ENCODE measurements at regions not wholly inside any gene's neighbourhood (a gene's known extent, or its start where the extent isn't known, plus 50 kb on each side); places are given as distances from the start of the nearest gene placed in this dataset.

DNA sequence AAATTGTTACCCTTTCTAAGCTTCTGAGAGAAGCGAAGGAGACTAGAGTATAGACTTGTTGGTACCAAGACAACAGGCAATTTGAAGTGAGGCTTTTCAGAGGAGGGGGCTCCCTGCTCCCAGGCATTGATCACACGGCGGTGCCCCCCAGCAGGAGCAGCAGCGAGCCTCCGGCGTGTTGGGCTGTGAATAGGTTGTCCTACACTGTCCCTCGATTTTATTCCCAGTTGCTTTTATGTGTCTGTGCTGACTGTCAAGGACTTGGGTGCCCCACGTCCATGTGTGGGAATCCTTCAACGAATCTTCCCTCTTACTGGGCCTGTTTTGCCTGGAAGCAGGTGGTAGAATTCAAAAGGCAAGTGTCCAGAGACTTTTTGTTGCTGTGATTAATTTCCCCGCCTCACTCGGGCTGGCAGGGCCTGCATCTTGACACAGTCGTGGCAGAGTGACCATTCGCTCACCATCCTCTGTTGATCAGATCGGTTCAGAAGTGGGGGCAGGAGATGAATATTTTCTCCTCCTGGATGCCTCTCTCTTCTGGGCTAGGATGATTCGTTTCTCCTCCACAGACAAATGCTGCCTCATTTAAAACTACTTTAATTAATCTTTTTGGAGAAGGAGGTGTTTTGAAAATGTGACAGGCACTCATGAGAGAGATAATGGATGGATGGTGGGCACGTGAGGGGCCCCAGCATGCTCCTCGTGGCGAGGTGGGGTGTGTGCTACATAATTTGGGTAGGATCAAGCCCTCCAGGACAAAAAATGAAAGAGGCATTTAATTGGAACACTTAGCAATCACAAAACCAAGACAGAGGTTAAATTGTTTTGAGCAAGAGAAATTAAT is 77.6 kb downstream of the SMIM21 start:
- TF ChIP-seq CTCF (conservative IDR thresholded peaks at IDR 0.05), result no peak
- H3K9me3 Mint-ChIP-seq, result peaks cover 14% of the 10 kb centered on the region
- H3K4me1 Mint-ChIP-seq, result peaks cover 13% of the 10 kb centered on the region
- peaks cover 23% of the 10 kb centered on the region for H3K36me3 Mint-ChIP-seq (ENCODE audit: low read depth)
- no peak overlapping the region for H3K4me3 Mint-ChIP-seq
- DNase-seq (ENCODE audit: low read depth, low spot score), result no peak
- H3K27me3 Mint-ChIP-seq (ENCODE audit: low read depth), result peaks cover 65% of the 10 kb centered on the region
- H3K27ac Mint-ChIP-seq (ENCODE audit: unreplicated experiment), result no peak overlapping the region

DNA sequence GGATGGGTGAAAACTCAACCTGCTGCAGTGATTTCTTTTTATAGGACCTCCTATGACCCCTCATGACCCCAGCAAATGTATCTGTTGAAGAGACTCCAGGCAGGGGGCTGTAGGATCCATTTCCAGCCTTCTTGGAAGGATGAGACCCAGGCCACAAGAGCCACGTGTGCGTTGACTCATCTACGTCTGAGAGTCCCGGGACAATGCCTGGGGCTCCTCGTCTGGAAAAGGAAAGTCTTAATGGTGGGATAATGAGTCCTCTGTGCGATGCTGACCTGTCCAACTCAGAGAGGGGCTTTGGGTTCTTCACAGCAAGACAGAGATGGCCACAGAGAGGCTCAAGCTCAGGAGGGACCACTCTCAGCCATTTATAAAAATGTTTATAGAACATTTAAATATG is 80.8 kb downstream of the SMIM21 start:
- Mint-ChIP-seq H3K9me3 (peaks cover 1% of the 10 kb centered on the region), H3K27ac (ENCODE audit: unreplicated experiment) (no peak overlapping the region), H3K27me3 (ENCODE audit: low read depth) (peaks cover 90% of the 10 kb centered on the region), H3K4me1 (peaks cover 36% of the 10 kb centered on the region), H3K36me3 (ENCODE audit: low read depth) (peaks cover 8% of the 10 kb centered on the region), H3K4me3 (no peak overlapping the region)
- no peak for TF ChIP-seq CTCF (conservative IDR thresholded peaks at IDR 0.05)
- no peak for DNase-seq (ENCODE audit: low read depth, low spot score)

DNA sequence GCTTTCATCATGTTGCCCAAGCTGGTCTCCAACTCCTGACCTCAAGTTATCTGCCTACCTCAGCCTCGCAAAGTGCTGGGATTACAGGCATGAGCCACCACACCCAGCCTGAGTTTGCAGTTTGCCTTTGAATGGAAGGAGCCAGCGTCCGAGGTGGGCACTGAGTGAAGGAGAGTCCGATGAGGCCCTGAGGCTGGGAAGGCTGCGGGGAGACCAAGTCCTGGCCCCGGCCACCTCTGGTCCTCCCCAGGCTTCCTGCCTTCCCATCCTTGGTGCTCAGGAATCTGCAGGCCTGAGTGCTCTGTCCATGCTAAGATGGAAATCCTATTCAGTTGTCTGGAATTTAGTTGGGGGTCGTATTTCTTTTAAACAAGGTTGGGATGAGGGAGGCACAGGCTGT is 82.9 kb downstream of the SMIM21 start:
- Mint-ChIP-seq H3K27me3 (ENCODE audit: low read depth) (peaks cover 90% of the 10 kb centered on the region), H3K27ac (ENCODE audit: unreplicated experiment) (no peak overlapping the region), H3K4me3 (no peak overlapping the region), H3K36me3 (ENCODE audit: low read depth) (no peaks in the 10 kb centered on the region), H3K9me3 (no peaks in the 10 kb centered on the region), H3K4me1 (peaks cover 31% of the 10 kb centered on the region)
- TF ChIP-seq CTCF (conservative IDR thresholded peaks at IDR 0.05), result no peak
- DNase-seq (ENCODE audit: low read depth, low spot score), result no peak

GRCh38 chr18:75344161-75344560 is 83.3 kb downstream of the SMIM21 start:
- Mint-ChIP-seq H3K4me3 (no peak overlapping the region), H3K36me3 (ENCODE audit: low read depth) (no peaks in the 10 kb centered on the region), H3K4me1 (peaks cover 30% of the 10 kb centered on the region), H3K27me3 (ENCODE audit: low read depth) (peaks cover 90% of the 10 kb centered on the region), H3K27ac (ENCODE audit: unreplicated experiment) (no peak overlapping the region), H3K9me3 (no peaks in the 10 kb centered on the region)
- DNase-seq (ENCODE audit: low read depth, low spot score), result no peak
- no peak for TF ChIP-seq CTCF (conservative IDR thresholded peaks at IDR 0.05)

- TF ChIP-seq CTCF (conservative IDR thresholded peaks at IDR 0.05), result no peak
- Mint-ChIP-seq H3K4me1 (peaks cover 30% of the 10 kb centered on the region), H3K27me3 (ENCODE audit: low read depth) (peaks cover 92% of the 10 kb centered on the region), H3K4me3 (no peak overlapping the region), H3K27ac (ENCODE audit: unreplicated experiment) (no peak overlapping the region), H3K36me3 (ENCODE audit: low read depth) (no peaks in the 10 kb centered on the region), H3K9me3 (no peaks in the 10 kb centered on the region)
- peak; percentile 56 for DNase-seq (ENCODE audit: low read depth, low spot score)
Measured at GRCh38 chr18:75343389-75343788, 84.1 kb downstream of the SMIM21 start.
